DOHH2 (cell line): ENCODE measurements at regions not wholly inside any gene's neighbourhood (a gene's known extent, or its start where the extent isn't known, plus 50 kb on each side); places are given as distances from the start of the nearest gene placed in this dataset.

Experiments
- EZH2phosphoT487 ChIP-seq: fragments of 200-600 bp; sonication (generic); IDR thresholded peaks from 2 replicates; pipeline ENCODE4 v1.6.1; 2017; ENCODE audit warnings: borderline replicate concordance, mild to moderate bottlenecking, antibody characterized with exemption, low read length, moderate library complexity, mixed read lengths
- TF ChIP-seq, protein P1 (sequence below): fragments of 200-600 bp; sonication (generic); IDR thresholded peaks from one replicate; pipeline ENCODE4 v1.5.1; 2014; ENCODE audit warnings: antibody characterized with exemption, mild to moderate bottlenecking, low read depth, low read length; ENCODE audit not compliant: poor library complexity, severe bottlenecking

GRCh38 chr11:15817001-15817400, 539.3 kb downstream of the SOX6 start:
- TF ChIP-seq, protein P1, sequence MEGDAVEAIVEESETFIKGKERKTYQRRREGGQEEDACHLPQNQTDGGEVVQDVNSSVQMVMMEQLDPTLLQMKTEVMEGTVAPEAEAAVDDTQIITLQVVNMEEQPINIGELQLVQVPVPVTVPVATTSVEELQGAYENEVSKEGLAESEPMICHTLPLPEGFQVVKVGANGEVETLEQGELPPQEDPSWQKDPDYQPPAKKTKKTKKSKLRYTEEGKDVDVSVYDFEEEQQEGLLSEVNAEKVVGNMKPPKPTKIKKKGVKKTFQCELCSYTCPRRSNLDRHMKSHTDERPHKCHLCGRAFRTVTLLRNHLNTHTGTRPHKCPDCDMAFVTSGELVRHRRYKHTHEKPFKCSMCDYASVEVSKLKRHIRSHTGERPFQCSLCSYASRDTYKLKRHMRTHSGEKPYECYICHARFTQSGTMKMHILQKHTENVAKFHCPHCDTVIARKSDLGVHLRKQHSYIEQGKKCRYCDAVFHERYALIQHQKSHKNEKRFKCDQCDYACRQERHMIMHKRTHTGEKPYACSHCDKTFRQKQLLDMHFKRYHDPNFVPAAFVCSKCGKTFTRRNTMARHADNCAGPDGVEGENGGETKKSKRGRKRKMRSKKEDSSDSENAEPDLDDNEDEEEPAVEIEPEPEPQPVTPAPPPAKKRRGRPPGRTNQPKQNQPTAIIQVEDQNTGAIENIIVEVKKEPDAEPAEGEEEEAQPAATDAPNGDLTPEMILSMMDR: no peak
- no peak for TF ChIP-seq EZH2phosphoT487
